ENCODE measurements at regions not wholly inside any gene's neighbourhood (a gene's known extent, or its start where the extent isn't known, plus 50 kb on each side); places are given as distances from the start of the nearest gene placed in this dataset.
"Not testable (repeated sequence)": the region's sequence is repeated elsewhere in the genome, so short reads cannot be mapped to it uniquely, and the experiment has no call there.

- no peak overlapping the region for H4K12ac ChIP-seq (ENCODE audit: low read depth, low read length)
- H3K4me1 ChIP-seq (ENCODE audit: control insufficient read depth in 1 of 2, insufficient read depth in 2 of 2, low read length in 2 of 2), result no peaks in the 10 kb centered on the region
- no peak overlapping the region for H3K4me2 ChIP-seq (ENCODE audit: low read length)
- no peaks in the 10 kb centered on the region for H3K36me3 ChIP-seq (ENCODE audit: control insufficient read depth in 1 of 2, insufficient read depth in 2 of 2, low read length in 2 of 2)
- H3K9me3 ChIP-seq (ENCODE audit: insufficient read depth, low read depth, low read length), result no peaks in the 10 kb centered on the region
- DNase-seq, result no peak
- no CpG with 5 or more reads among the region's 4 CpGs for WGBS (ENCODE audit: extremely low coverage, insufficient coverage, insufficient read length)
- no peak overlapping the region for H3K9ac ChIP-seq (ENCODE audit: low read length)
- H3K27ac ChIP-seq (ENCODE audit: low read depth, low read length), result no peak overlapping the region
- H2BK5ac ChIP-seq (ENCODE audit: low read depth, low read length, poor library complexity), result no peak overlapping the region
- H4K8ac ChIP-seq (ENCODE audit: low read depth, low read length), result no peak overlapping the region
- no peaks in the 10 kb centered on the region for H3K79me2 ChIP-seq (ENCODE audit: control insufficient read depth, insufficient read depth, low read length, poor library complexity)
- no peaks in the 10 kb centered on the region for H3K27me3 ChIP-seq (ENCODE audit: insufficient read depth, low read length)
- H3K79me1 ChIP-seq (ENCODE audit: low read length), result no peaks in the 10 kb centered on the region
- H2AFZ ChIP-seq (ENCODE audit: insufficient read depth, low read length, poor library complexity), result no peak overlapping the region
- H3K4me3 ChIP-seq (ENCODE audit: low read depth, low read length), result no peak overlapping the region
- H2AK5ac ChIP-seq (ENCODE audit: low read length), result no peak overlapping the region
- H4K91ac ChIP-seq (ENCODE audit: low read depth, low read length), result no peak overlapping the region
- H3K18ac ChIP-seq (ENCODE audit: low read length), result no peak overlapping the region
- H3K4ac ChIP-seq (ENCODE audit: low read depth, low read length), result no peak overlapping the region
- no peak overlapping the region for H3K23ac ChIP-seq (ENCODE audit: low read length)
- no peak overlapping the region for H3K14ac ChIP-seq (ENCODE audit: low read length)
- no peak overlapping the region for H2BK120ac ChIP-seq (ENCODE audit: insufficient read depth, low read length, poor library complexity)
- no peak overlapping the region for H2BK12ac ChIP-seq (ENCODE audit: low read length)
These were observed 640.8 kb downstream of the MAT2B start for GRCh38 chr5:164146223-164146622.

- H4K91ac ChIP-seq (ENCODE audit: low read depth, low read length), result no peak overlapping the region
- no peak for DNase-seq
- no peaks in the 10 kb centered on the region for H3K9me3 ChIP-seq (ENCODE audit: insufficient read depth, low read depth, low read length)
- H3K18ac ChIP-seq (ENCODE audit: low read length), result no peak overlapping the region
- no peak overlapping the region for H4K12ac ChIP-seq (ENCODE audit: low read depth, low read length)
- H3K27me3 ChIP-seq (ENCODE audit: insufficient read depth, low read length), result no peaks in the 10 kb centered on the region
- no peak overlapping the region for H3K4me2 ChIP-seq (ENCODE audit: low read length)
- H3K36me3 ChIP-seq (ENCODE audit: control insufficient read depth in 1 of 2, insufficient read depth in 2 of 2, low read length in 2 of 2), result no peaks in the 10 kb centered on the region
- H2BK5ac ChIP-seq (ENCODE audit: low read depth, low read length, poor library complexity), result no peak overlapping the region
- no peak overlapping the region for H3K23ac ChIP-seq (ENCODE audit: low read length)
- H3K9ac ChIP-seq (ENCODE audit: low read length), result no peak overlapping the region
- no peak overlapping the region for H2AFZ ChIP-seq (ENCODE audit: insufficient read depth, low read length, poor library complexity)
- H3K14ac ChIP-seq (ENCODE audit: low read length), result no peak overlapping the region
- no peak overlapping the region for H3K4me3 ChIP-seq (ENCODE audit: low read depth, low read length)
- no peak overlapping the region for H4K8ac ChIP-seq (ENCODE audit: low read depth, low read length)
- H3K79me2 ChIP-seq (ENCODE audit: control insufficient read depth, insufficient read depth, low read length, poor library complexity), result no peaks in the 10 kb centered on the region
- no peak overlapping the region for H2BK12ac ChIP-seq (ENCODE audit: low read length)
- H2BK120ac ChIP-seq (ENCODE audit: insufficient read depth, low read length, poor library complexity), result no peak overlapping the region
- H3K79me1 ChIP-seq (ENCODE audit: low read length), result no peaks in the 10 kb centered on the region
- no peak overlapping the region for H2AK5ac ChIP-seq (ENCODE audit: low read length)
- H3K4me1 ChIP-seq (ENCODE audit: control insufficient read depth in 1 of 2, insufficient read depth in 2 of 2, low read length in 2 of 2), result no peaks in the 10 kb centered on the region
- H3K4ac ChIP-seq (ENCODE audit: low read depth, low read length), result no peak overlapping the region
- H3K27ac ChIP-seq (ENCODE audit: low read depth, low read length), result no peak overlapping the region
- WGBS (ENCODE audit: extremely low coverage, insufficient coverage, insufficient read length), result no CpG with 5 or more reads among the region's 4 CpGs
These were observed 642.9 kb downstream of the MAT2B start for GRCh38 chr5:164148292-164148691.

GRCh38 chr5:164152539-164152938 is 647.1 kb downstream of the MAT2B start:
- not testable (repeated sequence) for H2BK12ac ChIP-seq (ENCODE audit: low read length); DNase-seq; H3K27me3 ChIP-seq (ENCODE audit: insufficient read depth, low read length); H3K9me3 ChIP-seq (ENCODE audit: insufficient read depth, low read depth, low read length); H3K9ac ChIP-seq (ENCODE audit: low read length); H2AK5ac ChIP-seq (ENCODE audit: low read length); H2AFZ ChIP-seq (ENCODE audit: insufficient read depth, low read length, poor library complexity); H4K12ac ChIP-seq (ENCODE audit: low read depth, low read length); H3K18ac ChIP-seq (ENCODE audit: low read length); H3K4me3 ChIP-seq (ENCODE audit: low read depth, low read length); H3K4ac ChIP-seq (ENCODE audit: low read depth, low read length); H2BK5ac ChIP-seq (ENCODE audit: low read depth, low read length, poor library complexity); H3K14ac ChIP-seq (ENCODE audit: low read length); H3K79me1 ChIP-seq (ENCODE audit: low read length); H3K79me2 ChIP-seq (ENCODE audit: control insufficient read depth, insufficient read depth, low read length, poor library complexity); H3K27ac ChIP-seq (ENCODE audit: low read depth, low read length); H3K36me3 ChIP-seq (ENCODE audit: control insufficient read depth in 1 of 2, insufficient read depth in 2 of 2, low read length in 2 of 2); H4K91ac ChIP-seq (ENCODE audit: low read depth, low read length); H3K4me2 ChIP-seq (ENCODE audit: low read length); H3K4me1 ChIP-seq (ENCODE audit: control insufficient read depth in 1 of 2, insufficient read depth in 2 of 2, low read length in 2 of 2); H2BK120ac ChIP-seq (ENCODE audit: insufficient read depth, low read length, poor library complexity); H3K23ac ChIP-seq (ENCODE audit: low read length); H4K8ac ChIP-seq (ENCODE audit: low read depth, low read length)
- no CpG with 5 or more reads among the region's 1 CpG for WGBS (ENCODE audit: extremely low coverage, insufficient coverage, insufficient read length)

- Histone ChIP-seq H3K79me1 (ENCODE audit: low read length) (no peaks in the 10 kb centered on the region), H2BK5ac (ENCODE audit: low read depth, low read length, poor library complexity) (no peak overlapping the region), H2BK120ac (ENCODE audit: insufficient read depth, low read length, poor library complexity) (no peak overlapping the region), H3K4me2 (ENCODE audit: low read length) (no peak overlapping the region), H3K18ac (ENCODE audit: low read length) (no peak overlapping the region), H4K12ac (ENCODE audit: low read depth, low read length) (no peak overlapping the region), H2AFZ (ENCODE audit: insufficient read depth, low read length, poor library complexity) (no peak overlapping the region), H3K27ac (ENCODE audit: low read depth, low read length) (no peak overlapping the region), H3K4me1 (ENCODE audit: control insufficient read depth in 1 of 2, insufficient read depth in 2 of 2, low read length in 2 of 2) (no peaks in the 10 kb centered on the region), H2AK5ac (ENCODE audit: low read length) (no peak overlapping the region), H3K4ac (ENCODE audit: low read depth, low read length) (no peak overlapping the region), H3K36me3 (ENCODE audit: control insufficient read depth in 1 of 2, insufficient read depth in 2 of 2, low read length in 2 of 2) (no peaks in the 10 kb centered on the region), H2BK12ac (ENCODE audit: low read length) (no peak overlapping the region), H3K9ac (ENCODE audit: low read length) (no peak overlapping the region), H3K27me3 (ENCODE audit: insufficient read depth, low read length) (no peaks in the 10 kb centered on the region), H3K79me2 (ENCODE audit: control insufficient read depth, insufficient read depth, low read length, poor library complexity) (no peaks in the 10 kb centered on the region), H3K4me3 (ENCODE audit: low read depth, low read length) (no peak overlapping the region), H3K14ac (ENCODE audit: low read length) (no peak overlapping the region), H4K91ac (ENCODE audit: low read depth, low read length) (no peak overlapping the region), H3K23ac (ENCODE audit: low read length) (no peak overlapping the region), H3K9me3 (ENCODE audit: insufficient read depth, low read depth, low read length) (no peaks in the 10 kb centered on the region), H4K8ac (ENCODE audit: low read depth, low read length) (no peak overlapping the region)
- no CpG with 5 or more reads among the region's 4 CpGs for WGBS (ENCODE audit: extremely low coverage, insufficient coverage, insufficient read length)
- no peak for DNase-seq
These were observed 648.2 kb downstream of the MAT2B start for GRCh38 chr5:164153469-164154172.

Data from trophoblast cell (in vitro differentiated cells and primary cell).